Fibroblast of skin of left biceps (primary cell): ENCODE measurements at regions not wholly inside any gene's neighbourhood (a gene's known extent, or its start where the extent isn't known, plus 50 kb on each side); places are given as distances from the start of the nearest gene placed in this dataset.
"Not testable (repeated sequence)": the region's sequence is repeated elsewhere in the genome, so short reads cannot be mapped to it uniquely, and the experiment has no call there.

Experiments
- DNase-seq, 2 experiments: peaks; one replicate each; pipeline ENCODE4 v3.0.0-alpha.2; 2013; ENCODE audit warnings: low read depth in 2 of 2

DNA sequence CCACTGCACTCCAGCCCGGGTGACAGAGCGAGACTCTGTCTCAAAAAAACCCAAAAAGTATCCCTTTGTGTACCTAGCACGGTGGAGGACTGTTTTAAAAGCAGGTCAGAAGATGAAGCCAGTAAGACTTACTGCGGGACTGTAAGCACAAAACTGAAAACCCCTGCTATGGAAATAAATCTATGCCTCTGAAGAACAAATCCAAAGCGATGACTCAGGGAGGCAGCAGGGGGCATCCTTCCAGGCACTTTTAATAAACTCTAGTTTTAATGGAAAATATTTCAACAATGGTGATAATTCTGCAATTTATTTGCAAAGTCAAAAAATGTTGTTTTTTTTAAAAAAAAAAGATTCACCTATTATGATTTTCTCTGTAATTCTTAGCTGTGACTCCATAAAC, 326.8 kb downstream of the BCL2L11 start:
- DNase-seq: not testable (repeated sequence)

GRCh38 chr2:111448796-111449195, 328.1 kb downstream of the BCL2L11 start:
- DNase-seq: not testable (repeated sequence)

GRCh38 chr2:111450526-111450925, 329.8 kb downstream of the BCL2L11 start:
- DNase-seq: not testable (repeated sequence)

DNA sequence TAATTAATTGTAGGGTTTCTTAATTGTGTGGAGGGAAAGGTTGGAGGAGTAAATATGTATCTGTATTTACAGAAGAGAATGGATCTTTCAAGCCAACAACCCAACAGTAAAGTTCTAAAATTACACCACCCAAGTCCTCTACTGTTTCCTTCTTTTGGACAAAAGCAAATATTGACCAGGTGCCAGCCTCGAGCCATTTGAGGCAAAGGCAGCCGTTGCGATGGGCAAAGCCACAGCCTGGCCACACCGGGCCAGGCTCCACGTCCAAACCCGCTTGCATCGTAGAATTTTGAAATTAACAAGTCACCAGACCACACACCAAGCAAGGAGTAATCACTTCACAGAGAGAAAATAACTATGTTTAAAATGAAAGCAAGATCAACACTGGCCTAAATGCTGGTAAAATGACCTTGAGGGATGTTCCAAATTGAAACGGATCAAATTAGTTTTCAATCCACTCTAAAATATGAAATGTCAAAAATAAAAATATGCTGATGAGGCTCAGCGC, 331.0 kb downstream of the BCL2L11 start:
- DNase-seq: not testable (repeated sequence)

DNA sequence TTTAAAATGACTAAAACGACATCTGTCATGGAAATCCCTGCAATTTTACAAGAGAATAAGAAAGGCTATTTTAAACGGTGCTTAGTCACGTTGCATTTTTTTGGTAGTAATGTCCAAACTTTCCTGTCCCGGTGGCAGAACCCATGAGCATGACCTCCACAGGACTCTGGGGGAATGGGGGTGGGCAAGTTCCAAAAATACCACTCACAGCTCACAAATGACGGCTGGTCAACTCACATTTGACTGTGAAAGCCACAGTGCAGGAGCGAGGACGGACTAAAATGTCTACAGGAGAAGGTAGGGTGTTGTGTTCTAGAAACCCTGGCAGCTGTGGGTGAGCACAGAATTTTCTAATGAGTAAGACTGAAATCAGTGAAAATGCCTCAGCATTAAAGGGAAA, 331.5 kb downstream of the BCL2L11 start:
- DNase-seq: not testable (repeated sequence)

GRCh38 chr2:111453308-111453707, 332.6 kb downstream of the BCL2L11 start:
- not testable (repeated sequence) for DNase-seq

- not testable (repeated sequence) for DNase-seq
Observed at GRCh38 chr2:111453816-111454215, 333.1 kb downstream of the BCL2L11 start.

DNA sequence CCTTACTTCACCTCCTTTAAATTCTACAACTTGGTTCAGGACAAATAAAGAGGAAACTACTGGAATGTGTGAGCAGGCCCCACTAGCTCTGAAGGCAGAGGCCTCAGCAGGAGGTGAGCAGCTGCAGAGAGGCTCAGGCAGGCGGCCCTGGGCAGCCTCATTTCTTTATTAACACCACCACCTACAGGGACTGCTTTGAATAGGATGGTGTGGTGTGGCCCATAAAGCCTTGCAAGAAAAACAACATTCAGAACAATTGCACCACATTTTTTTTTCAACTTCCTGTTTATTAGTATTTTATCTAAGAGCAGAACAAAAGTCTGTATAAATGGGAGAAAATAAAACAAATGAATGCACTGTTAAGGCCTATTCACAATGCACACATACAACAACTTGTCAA, 333.7 kb downstream of the BCL2L11 start:
- peak; percentile 8 to 23 for DNase-seq

GRCh38 chr2:111455016-111456015, 334.6 kb downstream of the BCL2L11 start:
- DNase-seq: not testable (repeated sequence)

- not testable (repeated sequence) for DNase-seq
Observed at GRCh38 chr2:111457191-111457590, 336.5 kb downstream of the BCL2L11 start.

- not testable (repeated sequence) for DNase-seq
Observed at GRCh38 chr2:111460901-111461300, 340.2 kb downstream of the BCL2L11 start.

GRCh38 chr2:111461831-111462230, 341.1 kb downstream of the BCL2L11 start:
- not testable (repeated sequence) for DNase-seq

DNA sequence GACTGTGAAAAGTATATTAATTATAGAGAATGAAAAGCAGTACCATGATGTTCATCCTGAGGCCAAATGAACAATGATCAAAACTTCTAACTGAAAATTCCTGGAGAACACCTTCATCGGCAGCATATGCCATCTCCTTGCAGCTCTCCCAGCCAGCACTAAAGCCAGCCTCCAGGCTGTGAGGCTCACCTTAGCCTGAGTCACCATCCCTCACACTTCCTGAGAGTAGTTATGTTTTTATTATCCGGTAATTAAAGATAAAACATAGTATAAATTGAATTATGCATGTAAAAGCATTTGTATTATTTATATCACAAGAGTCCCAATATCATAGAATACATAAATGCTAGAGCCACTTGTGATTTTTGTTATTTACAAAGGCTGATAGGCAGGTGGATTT, 341.9 kb downstream of the BCL2L11 start:
- DNase-seq: not testable (repeated sequence)

DNA sequence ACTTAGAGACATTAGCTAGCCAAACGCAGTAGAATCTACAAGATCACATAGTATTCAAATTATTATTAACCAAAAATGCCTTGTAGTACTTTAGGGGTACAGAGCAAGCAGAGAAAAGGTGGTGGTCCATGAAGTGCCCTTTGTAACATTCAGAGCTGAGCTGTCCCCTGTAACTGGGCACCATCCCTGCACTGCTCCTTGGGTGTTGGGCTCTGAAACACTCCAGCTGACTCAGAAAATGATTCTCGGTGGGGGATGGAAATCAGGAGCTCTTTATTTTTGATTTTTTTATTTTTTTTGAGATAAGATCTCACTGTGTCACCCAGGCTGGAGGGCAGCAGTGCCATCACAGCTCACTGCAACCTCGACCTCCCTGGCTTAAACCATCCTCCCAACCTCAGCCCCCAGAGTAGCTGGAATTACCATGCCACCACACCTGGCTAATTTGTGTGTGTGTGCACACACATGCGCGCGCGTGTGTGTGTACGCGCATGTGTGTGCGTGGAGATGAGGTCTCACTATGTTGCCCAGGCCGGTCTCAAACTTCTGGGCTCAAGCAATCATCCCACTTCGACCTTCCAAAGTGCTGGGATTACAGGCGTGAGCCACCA, 342.6 kb downstream of the BCL2L11 start:
- DNase-seq: not testable (repeated sequence)

DNA sequence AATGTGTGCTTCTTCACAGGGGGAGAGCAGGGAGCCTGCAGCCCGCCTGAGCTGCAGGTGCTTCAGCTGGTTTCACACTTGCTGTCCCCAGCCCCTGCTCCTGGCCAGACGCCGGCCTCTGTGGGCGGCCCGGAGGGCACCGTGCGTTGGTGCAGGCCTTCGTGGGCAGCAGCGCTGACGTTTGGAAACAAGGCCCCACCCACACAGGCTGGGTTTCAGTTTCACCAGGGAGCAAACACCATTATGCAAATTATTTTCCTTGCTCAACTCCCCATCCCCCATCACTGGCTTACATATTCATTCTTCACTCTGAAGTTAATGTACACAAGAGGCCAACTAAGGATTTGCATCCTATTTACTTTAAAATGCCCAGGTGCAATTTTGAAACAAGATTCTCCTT, 343.2 kb downstream of the BCL2L11 start:
- not testable (repeated sequence) for DNase-seq

DNA sequence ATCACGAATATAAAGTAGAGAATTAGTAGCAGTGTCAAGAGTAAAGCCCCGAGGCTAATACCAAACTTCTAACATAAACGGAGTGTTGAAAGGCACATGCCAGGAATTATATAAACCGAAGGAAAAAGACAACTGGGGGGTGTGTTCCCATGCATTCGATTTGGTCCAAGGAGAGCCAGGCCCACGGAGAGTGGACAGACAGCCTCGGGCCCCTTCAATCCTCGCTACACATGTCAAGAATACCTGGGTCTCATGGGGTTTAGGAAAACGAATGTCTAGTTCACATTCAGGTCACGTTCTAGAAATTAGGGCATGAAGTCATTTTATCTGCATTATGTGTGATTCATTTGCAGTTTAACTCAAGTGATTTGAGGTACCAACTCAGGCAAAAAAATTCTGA, 343.7 kb downstream of the BCL2L11 start:
- not testable (repeated sequence) for DNase-seq

- DNase-seq: not testable (repeated sequence)
Observed at GRCh38 chr2:111465521-111465920, 344.8 kb downstream of the BCL2L11 start.

- DNase-seq: not testable (repeated sequence)
Observed at GRCh38 chr2:111466744-111467143, 346.0 kb downstream of the BCL2L11 start.

DNA sequence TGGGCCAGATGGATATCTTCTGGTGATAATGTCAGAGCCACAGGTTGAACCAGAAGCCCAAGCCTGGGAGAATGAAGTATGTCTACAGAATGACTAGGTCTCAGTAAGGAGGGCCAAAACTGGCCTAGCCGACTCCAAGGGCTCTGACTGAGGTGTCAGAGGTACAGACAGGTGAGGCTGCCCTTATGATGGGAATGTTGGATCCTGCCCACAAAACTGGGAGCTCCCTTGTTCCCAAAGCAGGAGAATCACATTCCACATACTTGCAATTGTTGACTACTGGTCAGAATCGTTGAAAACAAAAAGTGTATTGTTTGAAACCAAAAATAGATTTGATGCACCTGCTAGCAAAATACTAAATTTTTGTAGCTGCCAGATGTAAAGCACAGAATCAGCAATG, 350.2 kb downstream of the BCL2L11 start:
- DNase-seq: not testable (repeated sequence)

DNA sequence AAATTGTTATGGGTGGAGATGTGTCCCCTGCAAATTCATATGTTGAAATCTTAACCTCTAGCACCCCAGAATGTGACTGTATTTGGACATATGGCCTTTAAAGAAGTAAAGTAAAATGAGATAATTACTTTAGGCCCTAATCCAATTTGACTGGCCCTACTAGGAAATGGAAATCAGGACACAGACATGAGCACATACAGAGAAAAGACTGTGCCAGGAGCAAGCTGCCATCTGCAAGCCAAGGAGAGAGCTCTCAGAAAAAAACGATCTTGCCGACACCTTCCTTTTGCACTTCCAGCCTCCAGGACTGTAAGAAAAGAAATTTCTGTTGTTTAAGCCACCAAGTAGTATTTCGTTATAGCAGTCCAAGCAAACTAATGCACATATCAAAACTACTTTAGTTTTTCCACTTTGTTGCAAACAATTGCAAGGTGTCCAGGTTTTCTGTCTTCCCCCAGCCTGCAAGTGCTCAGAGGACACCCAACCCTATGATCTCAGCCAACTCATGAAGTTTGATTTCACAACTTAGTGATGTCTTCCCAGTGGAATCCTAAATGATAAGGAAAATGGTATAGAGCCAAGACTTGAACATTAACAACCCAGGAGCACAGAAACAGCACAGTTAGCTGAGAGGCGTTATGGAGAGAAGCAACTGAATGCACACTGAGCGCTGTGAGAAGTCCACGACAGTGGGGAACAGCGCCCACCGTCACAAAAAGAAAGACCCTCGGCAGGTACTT, 351.2 kb downstream of the BCL2L11 start:
- not testable (repeated sequence) for DNase-seq

DNA sequence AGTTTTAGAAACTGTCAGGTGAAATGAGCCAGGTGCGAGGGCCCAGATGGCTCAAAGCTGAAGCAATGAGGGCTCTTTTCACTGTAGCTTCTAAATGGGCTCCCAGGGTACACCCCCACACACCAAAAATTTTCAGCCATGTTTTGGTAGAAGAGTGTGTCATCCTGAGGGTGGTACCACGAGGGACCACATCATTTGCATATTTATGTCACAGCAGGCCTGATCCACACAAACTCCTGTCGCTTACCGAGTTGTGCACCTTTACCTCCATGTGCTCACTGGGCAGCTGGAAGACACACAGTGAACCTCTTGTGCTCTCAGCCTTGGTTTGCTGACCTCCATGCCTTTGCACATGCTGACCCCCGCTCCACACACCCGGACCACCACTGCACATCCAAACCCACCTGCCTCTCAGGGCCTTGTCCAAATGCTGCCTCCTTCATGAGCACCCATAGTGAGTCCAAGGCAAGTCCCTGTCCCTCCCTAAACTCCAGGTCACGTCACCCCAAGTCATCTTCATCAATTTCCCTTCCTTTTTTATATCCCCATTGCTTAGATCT, 352.2 kb downstream of the BCL2L11 start:
- not testable (repeated sequence) for DNase-seq
